MM.1S (cell line): ENCODE measurements at regions not wholly inside any gene's neighbourhood (a gene's known extent, or its start where the extent isn't known, plus 50 kb on each side); places are given as distances from the start of the nearest gene placed in this dataset.
"Not testable (repeated sequence)": the region's sequence is repeated elsewhere in the genome, so short reads cannot be mapped to it uniquely, and the experiment has no call there.

Experiments
- EZH2 ChIP-seq: fragments of 300-600 bp; sonication (generic); optimal IDR thresholded peaks from 2 replicates; pipeline ENCODE3; 2017; ENCODE audit warnings: low read depth, mild to moderate bottlenecking, antibody characterized with exemption, low read length, mixed read lengths
- EZH2phosphoT487 ChIP-seq: fragments of 300-600 bp; sonication (generic); IDR thresholded peaks from 2 replicates; pipeline ENCODE4 v1.6.1; 2018; ENCODE audit warnings: antibody characterized with exemption, low read length
- TF ChIP-seq, protein P1 (sequence below): fragments of 300-600 bp; sonication (generic); IDR thresholded peaks from 2 replicates; pipeline ENCODE4 v1.5.1; 2016; ENCODE audit warnings: antibody characterized with exemption, low read length, mixed read lengths

DNA sequence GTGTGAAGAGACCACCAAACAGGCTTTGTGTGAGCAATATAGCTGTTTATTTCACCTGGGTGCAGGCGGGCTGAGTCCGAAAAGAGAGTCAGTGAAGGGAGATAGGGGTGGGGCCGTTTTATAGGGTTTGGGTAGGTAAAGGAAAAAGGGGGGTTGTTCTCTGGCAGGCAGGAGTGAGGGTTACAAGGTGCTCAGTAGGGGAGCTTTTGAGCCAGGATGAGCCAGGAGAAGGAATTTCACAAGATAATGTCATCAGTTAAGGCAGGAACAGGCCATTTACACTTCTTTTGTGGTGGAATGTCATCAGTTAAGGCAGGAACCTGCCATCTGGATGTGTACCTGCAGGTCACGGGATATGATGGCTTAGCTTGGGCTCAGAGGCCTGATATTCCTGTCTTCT lies 768.4 kb upstream of the KIRREL3 start:
- TF ChIP-seq, protein P1, sequence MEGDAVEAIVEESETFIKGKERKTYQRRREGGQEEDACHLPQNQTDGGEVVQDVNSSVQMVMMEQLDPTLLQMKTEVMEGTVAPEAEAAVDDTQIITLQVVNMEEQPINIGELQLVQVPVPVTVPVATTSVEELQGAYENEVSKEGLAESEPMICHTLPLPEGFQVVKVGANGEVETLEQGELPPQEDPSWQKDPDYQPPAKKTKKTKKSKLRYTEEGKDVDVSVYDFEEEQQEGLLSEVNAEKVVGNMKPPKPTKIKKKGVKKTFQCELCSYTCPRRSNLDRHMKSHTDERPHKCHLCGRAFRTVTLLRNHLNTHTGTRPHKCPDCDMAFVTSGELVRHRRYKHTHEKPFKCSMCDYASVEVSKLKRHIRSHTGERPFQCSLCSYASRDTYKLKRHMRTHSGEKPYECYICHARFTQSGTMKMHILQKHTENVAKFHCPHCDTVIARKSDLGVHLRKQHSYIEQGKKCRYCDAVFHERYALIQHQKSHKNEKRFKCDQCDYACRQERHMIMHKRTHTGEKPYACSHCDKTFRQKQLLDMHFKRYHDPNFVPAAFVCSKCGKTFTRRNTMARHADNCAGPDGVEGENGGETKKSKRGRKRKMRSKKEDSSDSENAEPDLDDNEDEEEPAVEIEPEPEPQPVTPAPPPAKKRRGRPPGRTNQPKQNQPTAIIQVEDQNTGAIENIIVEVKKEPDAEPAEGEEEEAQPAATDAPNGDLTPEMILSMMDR: not testable (repeated sequence)
- not testable (repeated sequence) for TF ChIP-seq EZH2phosphoT487, EZH2
